HL-60 (cell line): ENCODE measurements at regions not wholly inside any gene's neighbourhood (a gene's known extent, or its start where the extent isn't known, plus 50 kb on each side); places are given as distances from the start of the nearest gene placed in this dataset.

Source experiments
- DNase-seq, 2 experiments: peaks; one replicate each; pipeline ENCODE4 v3.0.0-alpha.2; 2010 to 2020; ENCODE audit warnings: low read depth in 1 of 2, low spot score in 1 of 2
- H3K27ac ChIP-seq: fragments of 250-450 bp; sonication (Bioruptor Pico); replicated peaks from 2 replicates; pipeline ENCODE4 v1.5.1; 2020; ENCODE audit warnings: mild to moderate bottlenecking, moderate library complexity
- H3K27me3 ChIP-seq: fragments of 250-450 bp; sonication (Bioruptor Pico); 2 replicates; pipeline ENCODE4 v1.5.1; 2021; ENCODE audit warnings: mild to moderate bottlenecking, moderate library complexity; ENCODE audit not compliant: insufficient read depth, poor library complexity, severe bottlenecking
- H3K4me3 ChIP-seq: replicated peaks from 2 replicates; pipeline ENCODE4 v1.5.1; 2011; ENCODE audit warnings: mild to moderate bottlenecking, control low read depth, low read length; ENCODE audit not compliant: insufficient read depth
- CTCF ChIP-seq: IDR thresholded peaks from one replicate; pipeline ENCODE4 v1.5.1; 2011; ENCODE audit warnings: low read length, control low read depth, inconsistent platforms; ENCODE audit not compliant: insufficient read depth
- GABPA ChIP-seq: IDR thresholded peaks from 2 replicates; pipeline ENCODE4 v1.6.1; 2012; ENCODE audit warnings: low read depth
- POLR2AphosphoS5 ChIP-seq: IDR thresholded peaks from 2 replicates; pipeline ENCODE4 v1.6.1; 2012; ENCODE audit warnings: low read depth
- SPI1 ChIP-seq: IDR thresholded peaks from 2 replicates; pipeline ENCODE4 v1.6.1; 2012; ENCODE audit warnings: low read depth, mild to moderate bottlenecking, borderline replicate concordance

- Histone ChIP-seq H3K27me3 (no peaks in the 10 kb centered on the region), H3K4me3 (no peak overlapping the region), H3K27ac (peak overlapping the region; percentile 59; the same call in 1 of the 2 replicates)
- peak in 1 of 2 experiments; percentile 29 for DNase-seq
- TF ChIP-seq SPI1 (no peak), GABPA (no peak), POLR2AphosphoS5 (no peak), CTCF (no peak)
These were observed 51.5 kb upstream of the WDFY2 start for GRCh38 chr13:51532736-51533197.

GRCh38 chr13:51534041-51534817, 50.0 kb upstream of the WDFY2 start:
- DNase-seq, result peak in 1 of 2 experiments; percentile 92
- Histone ChIP-seq H3K27ac (peak overlapping the region; percentile 59), H3K4me3 (no peak overlapping the region), H3K27me3 (no peaks in the 10 kb centered on the region)
- TF ChIP-seq POLR2AphosphoS5 (peak; percentile 62), CTCF (no peak)
